ENCODE measurements at regions not wholly inside any gene's neighbourhood (a gene's known extent, or its start where the extent isn't known, plus 50 kb on each side); places are given as distances from the start of the nearest gene placed in this dataset.

DNA sequence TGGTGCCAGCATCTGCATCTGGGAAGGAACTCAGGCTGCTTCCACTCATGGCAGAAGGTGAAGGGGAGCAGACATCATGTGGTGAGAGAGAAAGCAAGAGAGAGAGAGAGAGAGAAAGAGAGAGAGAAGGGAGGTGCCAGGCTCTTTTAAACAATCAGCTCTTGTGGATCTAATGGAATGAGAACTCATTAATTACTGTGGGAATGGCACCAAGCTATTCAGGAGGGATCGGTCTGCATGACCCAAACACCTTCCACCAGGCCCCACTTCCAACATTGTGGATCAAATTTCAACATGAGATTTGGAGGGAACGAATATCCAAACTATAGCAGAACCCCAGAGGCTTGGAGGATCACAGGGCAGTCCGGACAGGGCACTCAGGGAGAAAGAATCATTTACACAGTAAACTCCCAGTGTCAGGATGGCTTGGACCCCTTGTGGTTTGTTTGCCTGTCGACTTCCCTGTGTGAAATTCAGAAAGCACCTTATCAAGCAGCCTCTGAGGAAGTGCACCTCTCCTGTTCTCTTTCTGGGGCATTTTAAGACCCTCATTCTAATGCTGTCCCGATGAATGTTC lies 308.5 kb downstream of the REEP3 start:
- TF ChIP-seq YY1 (IDR thresholded peaks at IDR 0.05; ENCODE audit: insufficient read depth, insufficient read length) (no peak), ZNF274 (IDR thresholded peaks at IDR 0.05; ENCODE audit: low read depth, low read length) (no peak), SUZ12 (IDR thresholded peaks at IDR 0.05; ENCODE audit: extremely low read depth, insufficient read depth, insufficient read length) (no peak)

Data from NT2/D1 (cell line).